GM23248 (cell line): ENCODE measurements at regions not wholly inside any gene's neighbourhood (a gene's known extent, or its start where the extent isn't known, plus 50 kb on each side); places are given as distances from the start of the nearest gene placed in this dataset.

Source experiments
- EZH2 ChIP-seq: fragments of 200-600 bp; sonication (generic); IDR thresholded peaks from 2 replicates; pipeline ENCODE4 v1.6.1; 2018; ENCODE audit warnings: antibody characterized with exemption, mild to moderate bottlenecking; ENCODE audit not compliant: insufficient read depth, poor library complexity, severe bottlenecking
- EZH2phosphoT487 ChIP-seq: fragments of 200-600 bp; sonication (generic); IDR thresholded peaks from 2 replicates; pipeline ENCODE4 v1.6.1; 2018; ENCODE audit warnings: antibody characterized with exemption, moderate library complexity, mild to moderate bottlenecking, low read depth; ENCODE audit not compliant: insufficient read depth

DNA sequence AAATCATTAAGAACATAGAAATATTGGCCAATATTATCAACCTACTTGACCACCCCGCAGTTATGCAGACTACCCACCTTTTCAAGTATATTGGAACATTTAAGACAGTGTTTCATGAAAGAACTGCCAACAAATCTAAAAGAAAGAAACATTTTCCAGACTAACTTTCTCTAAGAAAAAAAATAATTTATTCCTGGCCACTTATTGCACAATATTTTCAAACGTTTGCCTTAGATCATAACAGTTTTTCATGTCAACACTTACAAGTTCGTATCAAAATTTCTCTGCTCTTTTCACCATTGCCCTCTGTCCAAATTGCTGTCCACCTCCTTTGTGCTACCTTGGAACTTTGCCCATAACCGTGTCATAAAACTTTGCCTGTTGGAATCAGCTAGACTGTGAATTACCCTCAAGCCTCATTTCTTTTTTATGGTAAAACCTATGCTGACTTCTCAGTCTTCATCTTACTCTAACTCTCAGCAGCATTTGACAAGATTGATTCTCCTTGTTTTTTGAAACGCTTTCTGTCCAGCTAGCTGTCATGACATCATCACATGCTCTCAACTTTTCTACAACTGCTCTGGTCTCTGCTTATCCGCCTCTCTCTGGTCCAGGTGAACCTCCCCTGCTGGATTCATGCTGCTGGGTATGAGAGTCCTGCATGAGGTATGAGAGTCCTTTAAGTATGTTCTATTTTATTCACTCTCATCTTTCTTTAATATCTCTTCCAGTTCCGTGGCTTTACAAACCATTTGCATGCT lies 92.8 kb upstream of the CHRM3 start:
- no peak for TF ChIP-seq EZH2
- TF ChIP-seq EZH2phosphoT487 = no peak
